Esophagus (tissue), 2 donors: ENCODE measurements at regions not wholly inside any gene's neighbourhood (a gene's known extent, or its start where the extent isn't known, plus 50 kb on each side); places are given as distances from the start of the nearest gene placed in this dataset.

Experiments used
- H3K27ac ChIP-seq, 2 donors: one replicate each; pipeline ENCODE4 v1.5.1; 2013; ENCODE audit warnings: low read depth in 2 of 2, mild to moderate bottlenecking in 2 of 2, inconsistent platforms in 1 of 2, low read length in 1 of 2, moderate library complexity in 1 of 2
- H3K27me3 ChIP-seq, 2 donors: one replicate each; pipeline ENCODE4 v1.6.1; 2013; ENCODE audit warnings: low read length in 2 of 2, control low read depth in 1 of 2, mild to moderate bottlenecking in 1 of 2; ENCODE audit not compliant: insufficient read depth in 2 of 2, control insufficient read depth in 1 of 2
- H3K36me3 ChIP-seq, 2 donors: one replicate each; pipeline ENCODE4 v1.6.1; 2013; ENCODE audit warnings: low read length in 1 of 2; ENCODE audit not compliant: control insufficient read depth in 2 of 2, insufficient read depth in 2 of 2
- H3K4me1 ChIP-seq, 2 donors: one replicate each; pipeline ENCODE4 v1.6.1; 2013; ENCODE audit warnings: low read length in 1 of 2; ENCODE audit not compliant: control insufficient read depth in 2 of 2, insufficient read depth in 2 of 2
- H3K4me3 ChIP-seq, 2 donors: one replicate each; pipeline ENCODE4 v1.5.1; 2013; ENCODE audit warnings: low read length in 2 of 2, mild to moderate bottlenecking in 2 of 2, low read depth in 1 of 2, moderate library complexity in 1 of 2
- H3K9me3 ChIP-seq, 2 donors: one replicate each; pipeline ENCODE4 v1.6.1; 2013; ENCODE audit warnings: mild to moderate bottlenecking in 2 of 2, low read depth in 1 of 2, low read length in 1 of 2, moderate library complexity in 1 of 2; ENCODE audit not compliant: control insufficient read depth in 2 of 2, insufficient read depth in 1 of 2
- WGBS, 2 donors: extraction: QIAGEN DNeasy Blood & Tissue Kit; methylation state at CpG; one replicate each; pipeline ENCODE4 v1.1.7; 2013; 5-methylcytosine and 5-hydroxymethylcytosine counted together
- donor health status: healthy with polysubstance abuse.
- donor health status: Bipolar disorder and iron deficiency.

DNA sequence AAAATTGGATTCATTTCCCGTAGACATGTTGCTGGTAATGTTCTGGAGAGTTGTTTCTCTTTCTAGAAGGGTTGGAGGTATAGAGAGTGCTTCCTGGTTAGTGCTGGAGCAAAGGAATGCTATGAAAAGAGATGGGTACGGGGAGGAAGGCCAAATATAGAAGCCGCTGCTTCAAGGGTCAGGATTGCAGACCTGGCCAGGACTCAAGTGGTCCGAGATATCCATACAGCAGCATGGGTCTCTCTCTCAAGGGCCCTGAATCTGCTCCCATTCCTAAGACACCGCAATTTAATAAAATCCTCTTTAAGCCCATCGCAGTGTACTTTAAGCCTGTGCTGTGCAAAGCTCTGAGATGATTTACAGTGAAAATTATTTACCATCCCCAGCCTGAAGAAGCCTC, 287.0 kb downstream of the FAM43A start:
- Histone ChIP-seq H3K4me1 (peaks cover 0 to 3% of the 10 kb centered on the region in 2 donors), H3K27ac (no peak overlapping the region)
- 78 to 83% methylated on average over 6 of the region's 6 CpGs for WGBS, 2 donors

DNA sequence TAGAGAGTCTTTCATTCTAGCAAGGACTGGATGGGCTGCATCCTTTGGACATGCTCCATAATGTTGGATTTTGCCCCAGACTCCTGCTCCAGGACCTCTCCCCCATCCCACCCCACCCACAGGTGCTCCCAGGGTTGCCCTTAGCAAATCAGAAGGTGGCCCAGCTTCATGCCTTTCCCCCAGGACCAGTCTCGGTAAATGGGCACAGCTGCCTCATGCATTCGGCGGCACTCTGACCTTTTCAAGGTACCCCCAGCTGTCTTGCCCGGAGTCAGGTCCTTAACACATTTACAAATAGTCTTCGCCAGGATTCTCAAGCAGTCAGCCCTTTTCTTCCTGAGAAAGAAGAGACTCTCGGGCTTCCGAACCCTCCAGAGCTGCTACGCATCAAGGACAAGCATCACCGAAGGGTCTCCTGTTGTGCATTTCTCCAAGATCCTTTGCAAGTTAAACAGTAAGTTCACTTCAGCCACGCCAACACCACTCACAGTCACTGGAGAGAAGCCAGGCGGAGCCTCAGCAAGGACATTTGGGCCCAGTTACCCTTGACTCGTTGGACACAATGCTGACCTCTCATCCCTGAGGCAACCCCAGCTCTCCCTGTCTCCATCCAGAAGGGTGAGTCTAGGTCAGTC, 287.8 kb downstream of the FAM43A start:
- WGBS, 2 donors, result 87 to 88% methylated on average over 12 of the region's 12 CpGs
- no peaks in the 10 kb centered on the region for H3K27me3 ChIP-seq

More for the DNA sequence above, 287.0 kb downstream of the FAM43A start:
- Histone ChIP-seq H3K27me3 (no peaks in the 10 kb centered on the region), H3K36me3 (no peaks in the 10 kb centered on the region), H3K4me3 (no peak overlapping the region), H3K9me3 (peaks cover 0 to 3% of the 10 kb centered on the region in 2 donors)

DNA sequence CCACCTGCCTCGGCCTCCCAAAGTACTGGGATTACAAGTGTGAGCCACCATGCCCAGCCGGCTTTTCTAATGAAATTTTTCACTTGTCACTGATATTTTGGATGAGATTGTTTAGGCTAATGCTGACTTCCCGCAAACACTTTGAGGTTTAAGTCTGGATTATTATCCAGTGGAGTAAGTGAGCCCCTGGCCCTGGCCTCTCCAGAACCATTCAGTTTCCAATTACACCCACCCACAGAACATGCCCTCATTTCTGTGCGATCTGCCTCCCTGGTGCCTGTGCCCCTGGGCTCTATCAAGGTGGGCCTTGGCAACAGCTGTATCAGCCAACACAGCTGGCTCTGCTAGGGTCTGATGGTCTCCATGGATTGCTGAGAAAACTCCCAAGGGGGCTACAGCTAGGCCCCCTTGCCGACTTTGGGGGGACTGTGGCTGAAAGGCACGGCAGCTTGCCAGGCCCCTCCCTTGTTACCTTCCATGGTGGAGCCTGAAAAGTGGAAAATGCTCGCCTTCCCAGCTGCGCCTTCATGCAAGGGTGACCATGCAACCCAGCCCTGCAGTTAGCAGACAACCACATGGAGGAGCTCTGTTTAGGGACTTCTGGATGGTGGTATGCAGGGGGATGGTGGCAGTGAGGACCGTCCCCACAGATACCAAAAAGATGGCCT, 288.9 kb downstream of the FAM43A start:
- Histone ChIP-seq H3K27ac (no peak overlapping the region), H3K36me3 (no peaks in the 10 kb centered on the region), H3K4me3 (no peak overlapping the region), H3K4me1 (peaks cover 0 to 3% of the 10 kb centered on the region in 2 donors), H3K27me3 (no peaks in the 10 kb centered on the region), H3K9me3 (peaks cover 0 to 3% of the 10 kb centered on the region in 2 donors)
- 92 to 93% methylated on average over 9 of the region's 9 CpGs for WGBS, 2 donors

More for the DNA sequence above, 287.8 kb downstream of the FAM43A start:
- peaks cover 0 to 3% of the 10 kb centered on the region in 2 donors for H3K9me3 ChIP-seq
- peaks cover 0 to 3% of the 10 kb centered on the region in 2 donors for H3K4me1 ChIP-seq
- H3K27ac ChIP-seq, result no peak overlapping the region
- H3K36me3 ChIP-seq, result no peaks in the 10 kb centered on the region
- H3K4me3 ChIP-seq, result no peak overlapping the region

DNA sequence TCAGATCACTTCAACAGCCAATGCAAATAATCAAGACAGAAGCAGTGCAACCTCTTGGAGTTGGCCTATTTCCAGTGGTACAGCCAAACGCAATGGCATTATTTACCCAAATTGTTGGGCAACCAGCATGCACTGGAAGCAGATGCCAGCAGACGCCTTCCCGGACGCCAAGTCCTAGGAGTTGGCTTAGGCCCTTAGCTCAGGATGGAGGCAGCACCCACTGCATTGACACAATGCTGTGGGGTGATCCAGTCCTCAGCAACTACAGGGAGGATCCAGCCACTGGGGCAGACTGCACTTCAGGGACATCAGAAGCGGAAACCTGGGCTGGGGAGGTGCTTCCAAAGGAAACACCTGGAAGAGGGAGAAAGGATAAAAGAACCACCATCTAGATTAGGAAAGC, 290.4 kb downstream of the FAM43A start:
- no peaks in the 10 kb centered on the region for H3K27me3 ChIP-seq
- H3K4me3 ChIP-seq, result no peak overlapping the region
- H3K9me3 ChIP-seq, result peaks cover 0 to under 1% of the 10 kb centered on the region in 2 donors
- no peak overlapping the region for H3K27ac ChIP-seq
- H3K4me1 ChIP-seq, result peaks cover 0 to 3% of the 10 kb centered on the region in 2 donors
- WGBS, 2 donors, result 52 to 64% methylated on average over 5 of the region's 5 CpGs
- H3K36me3 ChIP-seq, result no peaks in the 10 kb centered on the region

- WGBS, 2 donors, result 78 to 83% methylated on average over 7 of the region's 7 CpGs
- Histone ChIP-seq H3K36me3 (no peaks in the 10 kb centered on the region), H3K4me3 (no peak overlapping the region), H3K9me3 (no peaks in the 10 kb centered on the region), H3K4me1 (peaks cover 0 to 3% of the 10 kb centered on the region in 2 donors), H3K27me3 (no peaks in the 10 kb centered on the region), H3K27ac (no peak overlapping the region)
Measured at GRCh38 chr3:194976874-194977273, 291.2 kb downstream of the FAM43A start.

GRCh38 chr3:194977356-194977755, 291.7 kb downstream of the FAM43A start:
- Histone ChIP-seq H3K36me3 (no peaks in the 10 kb centered on the region), H3K4me1 (peaks cover 0 to 3% of the 10 kb centered on the region in 2 donors), H3K4me3 (no peak overlapping the region), H3K27ac (no peak overlapping the region), H3K27me3 (no peaks in the 10 kb centered on the region), H3K9me3 (no peaks in the 10 kb centered on the region)
- 95 to 96% methylated on average over 8 of the region's 8 CpGs for WGBS, 2 donors

DNA sequence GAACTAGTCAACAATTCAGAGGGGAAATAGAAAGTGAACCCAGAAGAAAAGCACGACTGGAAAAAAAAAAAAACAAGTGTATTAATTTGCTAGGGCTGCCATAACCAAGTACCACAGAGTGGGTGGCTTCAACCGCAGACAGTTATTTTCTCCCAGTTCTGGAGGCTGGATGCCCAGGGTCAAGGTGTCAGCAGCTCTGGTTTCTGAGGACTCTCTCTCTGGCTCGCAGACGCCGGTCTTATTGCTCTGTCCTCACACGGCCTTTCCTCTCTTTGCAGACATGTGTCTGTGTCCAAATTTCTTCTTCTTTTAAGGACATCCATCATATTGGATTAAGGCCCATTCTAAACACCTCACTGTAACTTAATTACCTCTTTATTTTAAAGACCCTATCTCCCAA, 291.8 kb downstream of the XXYLT1 start:
- 80 to 87% methylated on average over 6 of the region's 6 CpGs for WGBS, 2 donors
- H3K9me3 ChIP-seq, result peaks cover 0 to 2% of the 10 kb centered on the region in 2 donors
- H3K36me3 ChIP-seq, result no peaks in the 10 kb centered on the region
- peaks cover 0 to 3% of the 10 kb centered on the region in 2 donors for H3K4me1 ChIP-seq
- H3K4me3 ChIP-seq, result no peak overlapping the region
- no peak overlapping the region for H3K27ac ChIP-seq
- H3K27me3 ChIP-seq, result no peaks in the 10 kb centered on the region

DNA sequence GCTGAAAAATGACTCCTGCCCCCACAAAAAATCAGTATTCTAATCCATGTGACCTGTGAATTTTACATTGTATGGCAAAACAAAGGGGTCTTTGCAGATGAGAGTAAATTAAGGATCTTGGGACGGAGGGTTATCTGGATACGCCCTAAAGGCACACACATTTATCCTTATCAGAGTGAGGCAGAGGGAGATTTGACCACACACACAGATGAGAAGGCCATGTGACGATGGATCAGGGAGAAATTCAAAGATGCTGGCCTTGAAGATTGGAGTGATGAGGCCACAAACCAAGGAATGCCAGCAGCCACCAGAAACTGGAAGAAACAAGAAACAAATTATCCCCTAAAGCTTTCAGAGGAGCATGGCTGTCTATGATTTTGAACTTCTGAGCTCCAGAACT, 288.5 kb downstream of the XXYLT1 start:
- WGBS, 2 donors, result 92 to 95% methylated on average over 3 of the region's 3 CpGs
- Histone ChIP-seq H3K27me3 (no peaks in the 10 kb centered on the region), H3K36me3 (no peaks in the 10 kb centered on the region), H3K27ac (no peak overlapping the region), H3K4me1 (peaks cover 5 to 12% of the 10 kb centered on the region in 2 donors), H3K9me3 (peaks cover 0 to 2% of the 10 kb centered on the region in 2 donors), H3K4me3 (no peak overlapping the region)

DNA sequence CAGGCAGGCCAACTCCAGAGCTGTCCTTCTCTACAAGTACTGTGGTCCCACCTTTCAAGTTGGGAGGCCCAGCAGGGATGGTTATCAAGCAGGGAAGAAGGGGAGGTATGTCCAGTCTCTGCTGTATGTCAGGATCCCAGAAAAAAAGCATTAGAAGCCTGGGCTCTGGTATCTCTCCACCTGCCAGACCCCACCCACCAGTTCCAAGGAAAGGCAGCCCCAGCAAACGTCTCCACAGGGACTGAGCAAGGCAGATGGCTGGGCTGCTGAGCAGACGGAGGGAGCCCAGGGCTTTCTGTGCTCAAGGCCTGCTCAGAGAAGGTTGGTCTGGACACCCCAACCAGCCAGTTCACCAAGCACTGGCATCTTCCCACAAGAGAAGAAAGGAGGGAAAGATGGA, 287.8 kb downstream of the XXYLT1 start:
- H3K9me3 ChIP-seq, result peaks cover 0 to 2% of the 10 kb centered on the region in 2 donors
- no peak overlapping the region for H3K4me3 ChIP-seq
- H3K27ac ChIP-seq, result no peak overlapping the region
- 88 to 92% methylated on average over 2 of the region's 2 CpGs for WGBS, 2 donors
- no peaks in the 10 kb centered on the region for H3K27me3 ChIP-seq
- H3K4me1 ChIP-seq, result peaks cover 9 to 18% of the 10 kb centered on the region in 2 donors
- H3K36me3 ChIP-seq, result no peaks in the 10 kb centered on the region

DNA sequence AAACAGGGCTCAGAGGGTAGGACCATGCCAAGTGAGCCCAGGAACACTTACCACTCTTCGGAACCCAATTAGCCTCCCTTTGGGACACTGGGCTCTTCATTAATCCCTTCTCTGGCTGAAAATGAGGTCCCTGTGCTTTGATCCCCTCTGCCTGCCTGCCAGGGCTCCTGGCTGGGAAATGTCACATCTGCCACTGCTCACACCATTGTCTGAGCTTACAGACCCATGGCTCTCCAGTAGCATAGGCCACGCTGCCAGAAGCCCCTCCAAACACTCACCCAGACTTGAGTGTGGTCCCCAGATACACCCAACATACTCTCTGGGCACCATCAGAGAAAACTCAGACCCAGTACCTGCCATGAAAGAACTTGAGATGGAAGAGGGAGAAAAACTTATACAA, 287.3 kb downstream of the XXYLT1 start:
- no peaks in the 10 kb centered on the region for H3K36me3 ChIP-seq
- no peak overlapping the region for H3K4me3 ChIP-seq
- H3K9me3 ChIP-seq, result peaks cover 0 to 2% of the 10 kb centered on the region in 2 donors
- no peak overlapping the region for H3K27ac ChIP-seq
- 92% methylated on average over 2 of the region's 2 CpGs for WGBS, 2 donors
- H3K27me3 ChIP-seq, result no peaks in the 10 kb centered on the region
- peaks cover 9 to 21% of the 10 kb centered on the region in 2 donors for H3K4me1 ChIP-seq
